Right hindlimb (tissue), 1 donor: ENCODE measurements at regions not wholly inside any gene's neighbourhood (a gene's known extent, or its start where the extent isn't known, plus 50 kb on each side); places are given as distances from the start of the nearest gene placed in this dataset.
"Not testable (repeated sequence)": the region's sequence is repeated elsewhere in the genome, so short reads cannot be mapped to it uniquely, and the experiment has no call there.

ENCODE experiments used
- DNase-seq: peaks from one replicate; pipeline ENCODE4 v3.0.0-alpha.2; 2018

GRCh38 chr1:189313488-189313887 is 1164.2 kb downstream of the BRINP3 start:
- DNase-seq: no peak

- DNase-seq: no peak
Measured at GRCh38 chr1:189315035-189315901, 1162.4 kb downstream of the BRINP3 start.

- DNase-seq: no peak
Measured at GRCh38 chr1:189323091-189323490, 1154.6 kb downstream of the BRINP3 start.

GRCh38 chr1:189331071-189331470 is 1146.6 kb downstream of the BRINP3 start:
- DNase-seq: not testable (repeated sequence)

GRCh38 chr1:189336115-189337100 is 1141.3 kb downstream of the BRINP3 start:
- DNase-seq: no peak

GRCh38 chr1:189349607-189350006 is 1128.1 kb downstream of the BRINP3 start:
- no peak for DNase-seq

- no peak for DNase-seq
Measured at GRCh38 chr1:189350983-189351616, 1126.6 kb downstream of the BRINP3 start.

GRCh38 chr1:189351960-189352359 is 1125.7 kb downstream of the BRINP3 start:
- no peak for DNase-seq

GRCh38 chr1:189356206-189356605 is 1121.5 kb downstream of the BRINP3 start:
- DNase-seq: no peak

- no peak for DNase-seq
Measured at GRCh38 chr1:189357317-189357716, 1120.3 kb downstream of the BRINP3 start.

- DNase-seq: no peak
Measured at GRCh38 chr1:189369612-189370011, 1108.1 kb downstream of the BRINP3 start.

- no peak for DNase-seq
Measured at GRCh38 chr1:189374816-189375215, 1102.8 kb downstream of the BRINP3 start.

- no peak for DNase-seq
Measured at GRCh38 chr1:189405419-189405818, 1072.2 kb downstream of the BRINP3 start.

- DNase-seq: no peak
Measured at GRCh38 chr1:189409774-189410173, 1067.9 kb downstream of the BRINP3 start.

- DNase-seq: no peak
Measured at GRCh38 chr1:189424746-189425331, 1052.8 kb downstream of the BRINP3 start.

GRCh38 chr1:189429610-189430009 is 1048.1 kb downstream of the BRINP3 start:
- DNase-seq: no peak

- no peak for DNase-seq
Measured at GRCh38 chr1:189431447-189431846, 1046.2 kb downstream of the BRINP3 start.

- DNase-seq: no peak
Measured at GRCh38 chr1:189432753-189433152, 1044.9 kb downstream of the BRINP3 start.

- no peak for DNase-seq
Measured at GRCh38 chr1:189434461-189434860, 1043.2 kb downstream of the BRINP3 start.

GRCh38 chr1:189435398-189435797 is 1042.3 kb downstream of the BRINP3 start:
- no peak for DNase-seq

- DNase-seq: no peak
Measured at GRCh38 chr1:189438808-189439207, 1038.9 kb downstream of the BRINP3 start.

GRCh38 chr1:189463166-189463565 is 1014.5 kb downstream of the BRINP3 start:
- DNase-seq: no peak

- DNase-seq: no peak
Measured at GRCh38 chr1:189496768-189497167, 980.9 kb downstream of the BRINP3 start.
